ENCODE measurements at regions not wholly inside any gene's neighbourhood (a gene's known extent, or its start where the extent isn't known, plus 50 kb on each side); places are given as distances from the start of the nearest gene placed in this dataset.
"Not testable (repeated sequence)": the region's sequence is repeated elsewhere in the genome, so short reads cannot be mapped to it uniquely, and the experiment has no call there.

DNA sequence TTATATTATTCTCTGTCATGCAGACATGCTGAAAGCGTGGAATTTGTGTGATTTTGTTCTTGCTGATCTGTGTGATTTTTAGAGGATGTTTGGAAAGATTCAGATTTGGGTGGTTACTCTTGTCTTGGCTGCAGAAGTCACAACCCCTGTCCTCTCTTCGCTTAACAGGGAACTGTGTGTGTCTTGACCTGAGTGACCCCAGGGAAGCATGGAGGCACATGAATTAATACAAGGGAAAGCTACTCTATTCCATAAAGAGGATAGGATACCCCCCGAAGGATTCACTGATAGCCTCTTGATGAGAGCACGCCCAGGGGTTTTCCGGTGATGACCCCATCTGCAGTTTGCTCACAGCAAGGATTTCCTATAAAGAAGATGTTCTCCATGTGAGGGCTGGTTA is 168.8 kb upstream of the ZNF469 start:
- TF ChIP-seq, protein P1, sequence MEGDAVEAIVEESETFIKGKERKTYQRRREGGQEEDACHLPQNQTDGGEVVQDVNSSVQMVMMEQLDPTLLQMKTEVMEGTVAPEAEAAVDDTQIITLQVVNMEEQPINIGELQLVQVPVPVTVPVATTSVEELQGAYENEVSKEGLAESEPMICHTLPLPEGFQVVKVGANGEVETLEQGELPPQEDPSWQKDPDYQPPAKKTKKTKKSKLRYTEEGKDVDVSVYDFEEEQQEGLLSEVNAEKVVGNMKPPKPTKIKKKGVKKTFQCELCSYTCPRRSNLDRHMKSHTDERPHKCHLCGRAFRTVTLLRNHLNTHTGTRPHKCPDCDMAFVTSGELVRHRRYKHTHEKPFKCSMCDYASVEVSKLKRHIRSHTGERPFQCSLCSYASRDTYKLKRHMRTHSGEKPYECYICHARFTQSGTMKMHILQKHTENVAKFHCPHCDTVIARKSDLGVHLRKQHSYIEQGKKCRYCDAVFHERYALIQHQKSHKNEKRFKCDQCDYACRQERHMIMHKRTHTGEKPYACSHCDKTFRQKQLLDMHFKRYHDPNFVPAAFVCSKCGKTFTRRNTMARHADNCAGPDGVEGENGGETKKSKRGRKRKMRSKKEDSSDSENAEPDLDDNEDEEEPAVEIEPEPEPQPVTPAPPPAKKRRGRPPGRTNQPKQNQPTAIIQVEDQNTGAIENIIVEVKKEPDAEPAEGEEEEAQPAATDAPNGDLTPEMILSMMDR (conservative IDR thresholded peaks at IDR 0.05; ENCODE audit: low read depth, low read length): not testable (repeated sequence)
- TF ChIP-seq EZH2 (IDR thresholded peaks at IDR 0.05; ENCODE audit: borderline replicate concordance, low read depth, low read length, poor library complexity, severe bottlenecking): not testable (repeated sequence)

All from A673 (cell line).